KBM-7 (cell line): ENCODE measurements at regions not wholly inside any gene's neighbourhood (a gene's known extent, or its start where the extent isn't known, plus 50 kb on each side); places are given as distances from the start of the nearest gene placed in this dataset.
A peak's percentile ranks its signal among the peaks of the same experiment; 100 is the strongest.

Source experiments
- DNase-seq: peaks from one replicate; pipeline ENCODE4 v3.0.0-alpha.2; 2015
- in situ Hi-C: fragments of 300-500 bp; cut with MboI; formaldehyde crosslinking; loops from 2 replicates; pipeline ENCODE4 v1.14.3; 2020; ENCODE audit warnings: low sequenced_read_pairs, low pct_unique_long_range_greater_than_20kb, mixed read lengths

DNA sequence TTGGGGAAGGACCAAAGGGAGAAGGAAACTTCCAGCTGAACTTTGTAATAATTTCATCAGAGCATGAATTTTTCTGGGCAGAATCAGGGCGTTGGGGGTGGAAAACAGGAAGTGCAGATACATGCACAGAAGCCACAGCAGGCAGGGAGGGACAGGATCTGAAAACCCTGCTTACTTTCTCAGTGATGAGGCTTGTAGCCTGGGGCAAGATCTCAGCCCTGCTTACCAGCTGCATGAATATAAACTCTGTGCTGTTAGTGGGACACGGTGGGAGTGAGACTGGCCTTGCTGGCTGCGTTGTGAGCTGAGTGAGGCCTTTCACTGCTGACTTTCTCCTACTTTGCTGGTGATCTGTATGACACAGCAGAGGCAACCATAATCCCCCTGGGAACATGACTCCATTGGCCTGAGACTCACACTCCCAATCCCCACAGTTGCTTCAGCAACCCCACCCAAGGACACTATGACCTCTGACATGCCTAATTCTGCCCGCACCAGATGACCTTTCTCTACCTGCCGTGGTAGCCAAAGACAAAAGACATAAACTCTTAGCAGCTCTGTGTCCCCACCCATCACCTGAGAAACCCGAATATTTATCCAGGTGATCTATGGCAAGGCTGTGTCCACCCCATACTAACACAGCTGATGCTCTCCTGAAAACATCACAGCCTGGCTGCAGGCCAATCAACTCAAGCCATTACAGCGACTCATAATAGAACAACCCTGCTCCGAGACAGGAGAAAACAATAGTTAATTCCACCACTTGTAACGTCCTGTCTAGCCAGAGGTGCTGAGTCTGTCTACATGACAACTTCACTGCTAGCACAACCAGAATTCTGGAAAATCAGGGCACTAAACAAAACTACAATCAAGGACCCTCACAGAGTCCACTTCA, 190.7 kb upstream of the CHRM2 start:
- in situ Hi-C loops = no loop called here
- peak; percentile 65 for DNase-seq

DNA sequence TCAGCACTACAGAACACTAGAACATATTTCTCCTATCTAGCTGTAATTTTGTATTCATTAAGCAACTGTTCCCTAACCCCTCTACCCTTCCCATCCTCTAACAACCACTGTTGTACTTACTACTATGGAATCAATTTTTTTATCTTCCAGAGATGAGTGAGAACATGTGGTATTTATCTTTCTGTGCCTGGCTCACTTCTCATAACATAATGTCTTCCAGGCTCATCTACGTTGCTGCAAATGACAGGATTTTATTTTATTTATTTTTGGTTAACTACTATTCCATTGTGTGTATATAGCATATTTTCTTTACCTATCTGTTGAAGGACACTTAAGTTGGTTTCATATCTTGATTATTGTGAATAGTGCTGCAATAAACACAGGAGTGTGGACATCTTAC, 200.9 kb upstream of the CHRM2 start:
- no peak for DNase-seq
- in situ Hi-C loops = no loop called here

DNA sequence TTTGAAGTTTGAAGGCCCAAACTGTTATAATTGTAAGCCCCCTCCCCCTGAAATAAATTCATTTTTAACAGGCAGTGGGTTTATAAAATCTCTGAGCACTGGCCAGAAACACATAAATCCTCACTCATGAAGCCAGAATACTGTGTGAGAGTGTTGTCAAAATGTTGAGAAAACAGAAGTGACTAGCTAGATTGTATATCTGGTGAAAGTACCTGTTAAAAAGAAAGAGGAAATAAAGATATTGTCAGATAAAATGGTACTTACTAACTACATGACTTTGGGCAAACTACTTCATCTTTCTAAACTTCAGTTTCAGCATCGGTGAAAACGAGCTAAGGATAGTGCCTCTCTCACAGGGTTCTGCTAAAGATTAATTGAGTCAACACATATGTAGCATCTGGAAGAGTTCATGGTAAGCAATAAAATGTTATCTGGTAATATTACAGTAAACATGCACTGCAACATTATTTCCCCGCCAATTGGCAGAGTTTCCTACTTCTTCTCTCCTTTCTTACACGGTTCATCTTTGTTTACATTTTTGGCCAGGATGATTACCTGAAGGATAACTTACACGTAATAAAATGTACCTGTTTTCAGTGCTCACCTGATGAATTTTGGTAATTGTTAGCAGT, 202.5 kb upstream of the CHRM2 start:
- no peak for DNase-seq
- in situ Hi-C loops = no loop called here

DNA sequence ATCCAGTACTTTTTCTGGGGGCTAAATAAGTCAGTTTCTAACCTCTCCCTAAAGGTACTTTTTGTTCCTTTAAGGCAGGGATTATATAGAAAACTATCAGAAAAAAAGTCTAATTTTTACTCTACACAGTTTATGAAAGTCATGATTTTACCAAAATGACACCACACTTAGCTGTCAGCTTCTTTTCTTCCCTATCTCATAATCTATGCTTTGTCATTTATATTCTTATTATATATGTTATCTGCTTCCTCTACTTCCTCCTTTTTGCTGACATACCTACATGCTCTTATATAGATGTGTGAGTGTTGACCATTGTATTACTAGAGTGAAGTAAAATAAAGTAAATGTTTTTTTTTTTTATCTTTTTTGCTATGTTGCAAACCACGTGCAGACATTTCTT, 203.9 kb upstream of the CHRM2 start:
- DNase-seq = no peak
- in situ Hi-C loops = no loop called here

DNA sequence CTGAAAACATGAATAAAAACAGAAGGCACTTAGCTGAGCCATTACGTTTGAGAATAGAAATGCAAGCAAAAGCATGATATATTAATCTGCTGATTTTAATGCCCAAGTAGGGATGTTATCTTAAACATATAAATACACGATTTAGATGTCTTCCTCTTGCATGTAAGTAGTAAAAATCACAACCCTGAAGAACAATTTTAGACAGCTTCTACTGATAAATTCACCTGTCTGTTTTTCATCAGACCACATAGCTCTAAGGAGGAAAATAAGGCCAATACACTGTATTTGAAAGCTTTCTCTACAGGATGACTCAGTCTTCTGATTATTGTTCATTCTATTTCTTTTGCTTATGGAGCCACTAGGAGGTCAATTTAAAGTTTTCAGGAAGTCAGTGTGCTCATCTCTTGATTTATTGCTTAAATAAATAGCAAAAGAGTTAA, 210.9 kb upstream of the CHRM2 start:
- DNase-seq = no peak
- in situ Hi-C loops = no loop called here

DNA sequence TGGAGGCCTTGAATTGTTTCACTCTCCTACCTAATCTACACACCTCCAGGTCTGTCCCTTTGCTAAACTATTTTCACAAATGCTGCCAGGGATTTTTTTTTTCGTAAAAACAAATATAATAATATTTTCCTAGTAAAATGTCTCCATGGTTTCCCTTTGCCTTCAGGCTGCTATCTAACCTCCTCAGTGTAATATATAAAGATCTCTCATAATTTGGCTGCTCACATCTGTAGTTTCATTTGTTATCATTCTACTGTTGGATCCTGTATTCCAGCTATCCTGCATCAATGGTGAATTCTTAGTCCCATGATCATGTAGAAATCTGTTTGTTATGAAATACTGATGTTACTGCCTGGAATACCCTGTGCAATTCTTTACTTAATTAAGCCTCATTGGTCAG, 211.9 kb upstream of the CHRM2 start:
- no peak for DNase-seq
- in situ Hi-C loops = no loop called here

DNA sequence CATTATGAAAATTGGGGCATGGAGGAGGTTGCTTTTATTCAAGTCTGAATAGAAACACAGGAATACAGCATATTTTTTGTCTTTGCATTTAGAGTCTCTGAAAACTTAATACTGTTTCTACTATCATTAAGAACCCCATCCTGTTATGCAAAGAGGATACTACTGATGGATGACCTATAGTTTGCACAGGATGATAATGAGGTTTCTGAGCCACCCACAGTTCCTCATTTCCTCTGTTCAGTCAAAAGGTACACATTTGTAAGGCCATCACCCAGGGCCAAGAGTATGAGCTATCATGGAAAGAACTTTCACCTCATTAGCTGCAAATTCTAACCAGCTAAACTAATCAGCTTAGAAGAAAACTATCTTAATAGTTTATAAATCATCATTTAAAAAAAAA, 213.0 kb upstream of the CHRM2 start:
- in situ Hi-C loops = no loop called here
- DNase-seq = no peak

DNA sequence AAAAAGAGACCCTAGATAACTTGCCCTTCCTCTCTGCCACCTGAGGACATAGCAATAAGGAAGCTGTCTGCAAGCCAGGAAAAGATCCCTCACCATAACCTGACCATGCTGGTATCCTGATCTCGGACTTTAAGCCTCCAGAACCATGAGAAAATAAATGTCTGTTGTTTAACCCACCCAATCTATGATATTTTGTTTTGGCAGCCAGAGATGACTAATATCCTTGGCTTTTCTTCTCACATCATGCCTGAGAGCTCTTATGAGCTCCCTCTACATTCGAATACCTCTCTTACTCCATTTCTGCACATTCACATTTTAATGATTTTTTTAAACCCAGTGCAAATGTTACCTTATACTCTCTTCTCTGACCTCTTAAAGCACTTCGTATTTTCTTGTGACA, 214.0 kb upstream of the CHRM2 start:
- in situ Hi-C loops = no loop called here
- no peak for DNase-seq

DNA sequence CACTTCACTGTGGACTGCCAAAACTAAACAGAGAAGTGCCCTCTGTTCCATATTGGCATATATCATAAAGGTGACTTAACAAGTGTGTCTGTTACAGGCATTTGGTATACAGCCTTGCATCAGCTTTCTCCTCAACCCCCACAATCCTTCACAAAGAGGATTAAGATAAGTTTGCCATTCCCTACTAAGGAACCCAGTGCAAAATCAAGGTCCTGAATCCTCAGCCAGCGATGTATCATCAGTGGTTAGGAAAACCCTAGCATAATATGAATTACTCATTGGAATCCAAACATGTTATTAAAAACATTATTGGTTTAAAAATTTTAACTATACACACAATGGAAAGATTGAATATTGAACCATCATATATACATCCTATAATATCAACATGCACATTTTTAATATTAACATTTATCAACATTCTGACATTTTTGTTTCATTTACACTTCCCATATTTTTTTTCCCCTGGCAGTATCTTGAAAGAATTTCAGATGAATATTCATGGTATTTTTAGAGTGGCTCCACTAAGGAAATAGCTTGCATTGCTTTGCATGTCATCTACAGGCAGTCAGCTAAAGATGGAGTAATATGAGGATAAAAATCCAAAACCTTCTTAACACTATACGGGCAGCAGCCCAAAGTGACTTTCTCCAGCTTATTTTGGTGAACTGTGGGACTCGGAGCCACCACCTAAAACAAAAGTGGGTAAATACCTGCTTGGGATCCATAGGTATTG, 215.6 kb upstream of the CHRM2 start:
- DNase-seq = no peak
- in situ Hi-C loops = no loop called here

DNA sequence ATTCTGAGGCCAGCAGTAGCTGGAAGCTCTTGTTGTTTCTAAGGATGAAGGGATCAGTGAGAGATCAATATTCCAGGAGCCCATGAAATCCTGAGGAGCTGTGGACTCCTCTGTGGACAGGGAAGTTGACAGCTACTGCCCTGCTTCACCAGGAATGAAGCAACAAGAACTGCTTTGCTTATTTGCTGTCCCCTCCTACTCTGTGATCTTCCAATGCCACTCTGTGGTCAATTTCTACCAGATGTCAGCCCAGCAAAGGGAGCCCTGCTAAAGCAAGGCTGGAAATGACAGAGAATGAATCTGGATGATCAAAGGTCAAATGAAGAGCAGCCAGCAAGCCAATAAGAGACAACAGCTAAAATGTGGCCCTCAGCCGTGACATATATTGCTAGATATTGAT, 227.5 kb upstream of the CHRM2 start:
- DNase-seq = no peak
- in situ Hi-C loops = no loop called here

DNA sequence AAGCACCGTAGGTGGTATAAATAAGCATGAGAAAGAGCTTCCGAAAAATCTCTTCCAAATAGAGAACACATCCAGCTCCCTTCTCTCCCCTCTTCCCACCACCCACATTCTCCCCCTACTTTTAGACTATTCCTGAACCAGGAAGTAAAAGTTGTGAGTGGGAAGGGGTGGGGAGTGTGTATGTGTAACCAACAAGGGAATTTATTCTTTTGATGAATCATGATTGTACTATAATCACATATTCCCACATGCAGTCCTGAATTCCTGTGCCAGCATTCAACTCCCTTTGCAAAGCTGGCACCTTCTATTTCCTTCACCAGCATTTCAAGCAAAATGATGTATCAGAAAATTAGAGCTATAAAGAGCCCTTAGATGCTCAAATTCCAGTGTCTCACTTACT, 230.6 kb upstream of the CHRM2 start:
- no peak for DNase-seq
- in situ Hi-C loops = no loop called here

DNA sequence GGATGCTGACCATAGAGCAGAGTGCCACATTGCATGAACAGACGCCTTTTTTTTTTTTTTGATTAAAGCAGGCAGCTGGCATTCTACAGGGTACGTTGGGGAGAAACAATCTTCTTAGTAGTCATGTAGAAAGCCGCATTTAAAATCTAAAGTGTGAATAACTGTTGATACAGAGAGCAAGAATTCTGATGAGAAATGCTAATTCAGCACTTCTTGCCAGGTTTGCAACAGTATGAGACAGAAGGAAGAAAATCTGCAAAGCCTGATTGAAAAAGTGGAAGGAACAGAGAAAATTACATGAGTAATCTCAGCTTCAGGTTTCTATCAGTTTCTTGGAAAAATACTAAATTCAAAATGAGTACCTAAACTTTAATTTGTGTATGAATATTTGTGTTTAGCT, 232.7 kb upstream of the CHRM2 start:
- in situ Hi-C loops = no loop called here
- no peak for DNase-seq

DNA sequence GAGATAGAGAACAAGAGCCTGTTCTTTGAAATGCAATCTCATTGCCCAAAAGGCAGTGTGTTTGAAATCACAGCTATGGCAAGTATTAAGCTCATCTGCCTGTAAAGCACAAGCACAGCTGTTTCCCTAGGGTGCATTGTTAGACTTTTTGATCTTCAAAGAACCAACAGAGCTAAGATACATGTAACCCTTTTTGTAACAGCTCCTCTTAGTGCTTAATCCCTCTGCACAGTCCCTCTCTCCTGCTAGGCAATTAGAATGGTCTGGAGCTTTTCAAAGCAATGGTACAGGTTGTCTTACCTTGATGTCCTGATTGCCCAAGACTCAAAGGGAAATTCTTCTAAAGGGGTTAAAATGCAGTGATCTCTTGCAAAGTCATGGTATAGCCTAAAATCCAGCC, 249.6 kb upstream of the CHRM2 start:
- in situ Hi-C loops = no loop called here
- no peak for DNase-seq

DNA sequence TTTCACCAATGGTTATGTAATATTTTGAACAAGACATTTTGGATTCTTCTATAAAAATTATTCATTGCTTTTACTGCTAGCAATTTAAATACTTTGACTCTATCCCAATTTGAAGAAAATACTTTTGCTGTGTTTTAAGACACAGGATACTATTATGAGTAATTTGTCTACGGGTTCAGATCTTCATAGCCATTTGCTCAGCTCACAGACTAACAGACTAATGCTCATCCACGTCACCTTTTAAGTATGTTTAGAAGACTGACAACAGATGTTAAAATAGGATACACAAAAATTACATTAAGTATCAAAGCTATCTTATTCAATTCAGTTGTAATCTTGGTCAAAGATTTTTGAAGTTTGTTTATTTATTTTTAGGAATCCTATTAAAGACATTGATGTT, 251.3 kb upstream of the CHRM2 start:
- in situ Hi-C loops = no loop called here

DNA sequence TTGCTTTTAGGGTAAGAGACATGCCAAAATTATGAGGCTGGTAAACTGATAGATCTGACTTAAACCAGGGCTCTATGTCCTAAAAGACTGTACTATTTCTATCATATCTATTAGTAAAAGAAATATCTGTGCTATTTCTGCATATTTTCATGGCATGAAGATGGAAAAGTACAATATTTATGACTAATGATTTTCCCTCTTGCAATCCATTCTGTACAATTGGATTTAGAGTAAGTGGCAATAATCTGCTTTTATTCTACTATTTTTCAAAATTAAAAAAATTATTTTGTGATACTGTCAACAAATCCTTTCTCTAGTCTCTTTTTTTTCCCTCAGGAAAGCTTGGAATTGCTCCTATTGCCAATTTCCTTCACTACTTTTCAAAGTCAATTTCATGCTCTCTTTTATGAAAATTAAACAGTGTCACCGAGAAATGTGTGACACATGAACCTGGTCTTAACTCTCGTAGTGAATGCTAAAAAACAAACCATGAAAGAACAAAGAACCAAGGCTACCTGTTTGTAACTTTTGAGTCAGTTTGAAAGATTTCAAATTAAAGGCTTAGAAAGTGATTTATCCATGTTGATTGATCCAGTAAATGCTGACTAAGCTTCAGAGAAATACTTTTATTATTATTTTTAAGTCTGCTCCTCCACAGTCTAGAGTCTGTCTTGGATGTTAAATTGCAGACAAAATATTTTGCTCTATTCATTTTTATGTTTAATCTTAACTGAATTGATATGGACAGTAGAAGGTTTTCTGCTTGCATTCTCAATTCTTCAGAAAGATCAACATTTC, 262.7 kb upstream of the CHRM2 start:
- in situ Hi-C loops = no loop called here
- no peak for DNase-seq

More for the DNA sequence above, 251.3 kb upstream of the CHRM2 start:
- DNase-seq = no peak

DNA sequence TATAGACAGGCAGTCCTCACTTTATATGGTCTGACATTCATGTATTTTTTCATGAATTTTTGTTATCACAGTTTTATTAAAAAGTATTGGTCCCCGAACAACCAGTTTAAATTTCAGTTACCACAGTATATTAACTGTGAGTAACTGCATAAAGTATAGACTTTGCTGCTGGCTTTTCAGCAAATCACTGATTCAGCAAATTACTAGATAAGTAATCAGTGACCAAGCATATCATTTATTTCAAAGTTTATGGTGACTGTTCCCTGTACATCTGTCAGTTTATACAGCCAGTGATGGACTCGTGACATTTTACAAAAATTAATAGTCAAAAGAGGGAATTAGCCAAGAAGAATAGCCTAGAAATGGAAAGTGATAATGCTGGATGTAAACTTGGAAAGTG, 266.7 kb upstream of the CHRM2 start:
- DNase-seq = no peak
- in situ Hi-C loops = no loop called here

DNA sequence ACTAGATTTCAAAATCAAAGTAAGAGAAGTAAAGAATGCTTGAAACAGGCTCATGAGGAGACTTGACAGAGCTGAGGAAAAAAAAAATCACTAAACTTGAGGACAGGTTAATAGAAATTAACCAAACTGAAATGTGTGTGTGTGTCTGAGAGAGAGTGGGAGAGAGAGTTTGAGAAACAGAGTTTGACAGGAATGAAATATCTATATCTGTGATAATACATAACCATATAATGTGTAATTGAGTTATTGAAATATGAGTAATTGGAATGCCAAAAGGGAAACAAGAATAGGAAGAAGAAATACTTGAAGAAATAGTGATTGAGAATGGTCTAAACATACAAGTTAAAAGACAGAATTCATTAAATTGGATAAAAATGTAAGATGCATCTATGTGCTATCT, 268.0 kb upstream of the CHRM2 start:
- in situ Hi-C loops = no loop called here
- no peak for DNase-seq

DNA sequence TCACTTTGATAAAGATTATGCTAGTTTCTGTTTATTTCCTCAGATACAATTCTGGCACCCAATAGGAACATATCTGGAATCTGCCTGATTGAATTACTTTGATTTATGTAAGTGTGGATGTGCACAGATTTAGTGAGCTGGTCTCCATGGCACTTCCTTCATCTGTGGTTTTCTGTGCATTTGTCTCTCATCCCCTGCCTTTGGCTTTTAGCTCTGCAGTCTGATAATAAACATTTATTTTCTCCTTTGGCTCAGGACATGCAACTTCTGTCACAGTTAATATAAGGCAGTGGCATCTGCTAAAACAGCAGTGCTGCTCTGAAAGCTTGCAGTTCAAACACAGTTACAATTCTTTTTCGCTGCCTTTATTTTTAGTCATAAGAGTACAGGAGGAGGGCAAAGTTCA, 273.7 kb upstream of the CHRM2 start:
- DNase-seq = no peak
- in situ Hi-C loops = no loop called here

DNA sequence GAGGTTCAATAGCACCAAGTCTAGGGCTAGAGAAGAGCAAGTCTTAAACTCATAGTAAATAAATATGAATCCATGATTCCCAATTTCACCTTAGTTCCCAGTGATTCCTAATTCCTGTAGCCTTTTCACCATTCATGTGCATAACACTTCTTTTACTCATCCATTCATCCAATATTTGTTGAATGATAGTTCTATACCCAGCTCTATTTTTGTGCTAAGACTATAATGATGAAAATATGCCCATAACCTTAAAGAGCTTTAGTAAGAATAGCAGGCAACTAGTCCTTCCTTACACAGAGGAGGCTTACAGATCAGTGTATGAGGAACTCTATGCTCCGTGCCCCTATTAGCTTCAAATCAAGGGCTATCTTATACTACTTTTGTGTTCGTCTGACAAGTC, 280.2 kb upstream of the CHRM2 start:
- in situ Hi-C loops = no loop called here
- DNase-seq = no peak
